ENCODE measurements at regions not wholly inside any gene's neighbourhood (a gene's known extent, or its start where the extent isn't known, plus 50 kb on each side); places are given as distances from the start of the nearest gene placed in this dataset.

- 89% methylated on average over 9 of the region's 9 CpGs for WGBS
- Histone ChIP-seq H3K4me3 (ENCODE audit: low read depth in 1 of 3, low read length in 3 of 3) (no peak overlapping the region), H3K36me3 (ENCODE audit: control insufficient read depth in 4 of 4, insufficient read depth in 3 of 4, low read depth in 1 of 4, low read length in 3 of 4) (no peaks in the 10 kb centered on the region), H3K9ac (ENCODE audit: low read depth in 1 of 2, low read length in 2 of 2) (no peak overlapping the region), H3K9me3 (ENCODE audit: control insufficient read depth in 4 of 4, low read length in 3 of 4) (no peaks in the 10 kb centered on the region), H3K27me3 (ENCODE audit: control insufficient read depth in 4 of 4, insufficient read depth in 4 of 4, low read length in 3 of 4) (no peaks in the 10 kb centered on the region), H3K4me1 (ENCODE audit: control insufficient read depth in 4 of 4, insufficient read depth in 4 of 4, low read length in 3 of 4) (no peaks in the 10 kb centered on the region), H3K27ac (ENCODE audit: low read depth in 1 of 2, low read length in 2 of 2) (no peak overlapping the region)
- DNase-seq (ENCODE audit: low spot score), result no peak
- no peak for TF ChIP-seq FOXA1 (IDR thresholded peaks at IDR 0.05)
- TF ChIP-seq HNF4A (conservative IDR thresholded peaks at IDR 0.05), result no peak
- no peak for TF ChIP-seq FOXA2 (IDR thresholded peaks at IDR 0.05)
- no peak for TF ChIP-seq TAF1 (conservative IDR thresholded peaks at IDR 0.05)
- TF ChIP-seq REST (IDR thresholded peaks at IDR 0.05), result no peak
- TF ChIP-seq MAX (IDR thresholded peaks at IDR 0.05), result no peak
- TF ChIP-seq RXRA (IDR thresholded peaks at IDR 0.05), result no peak
- TF ChIP-seq, protein P1, sequence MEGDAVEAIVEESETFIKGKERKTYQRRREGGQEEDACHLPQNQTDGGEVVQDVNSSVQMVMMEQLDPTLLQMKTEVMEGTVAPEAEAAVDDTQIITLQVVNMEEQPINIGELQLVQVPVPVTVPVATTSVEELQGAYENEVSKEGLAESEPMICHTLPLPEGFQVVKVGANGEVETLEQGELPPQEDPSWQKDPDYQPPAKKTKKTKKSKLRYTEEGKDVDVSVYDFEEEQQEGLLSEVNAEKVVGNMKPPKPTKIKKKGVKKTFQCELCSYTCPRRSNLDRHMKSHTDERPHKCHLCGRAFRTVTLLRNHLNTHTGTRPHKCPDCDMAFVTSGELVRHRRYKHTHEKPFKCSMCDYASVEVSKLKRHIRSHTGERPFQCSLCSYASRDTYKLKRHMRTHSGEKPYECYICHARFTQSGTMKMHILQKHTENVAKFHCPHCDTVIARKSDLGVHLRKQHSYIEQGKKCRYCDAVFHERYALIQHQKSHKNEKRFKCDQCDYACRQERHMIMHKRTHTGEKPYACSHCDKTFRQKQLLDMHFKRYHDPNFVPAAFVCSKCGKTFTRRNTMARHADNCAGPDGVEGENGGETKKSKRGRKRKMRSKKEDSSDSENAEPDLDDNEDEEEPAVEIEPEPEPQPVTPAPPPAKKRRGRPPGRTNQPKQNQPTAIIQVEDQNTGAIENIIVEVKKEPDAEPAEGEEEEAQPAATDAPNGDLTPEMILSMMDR (IDR thresholded peaks at IDR 0.05; ENCODE audit: low read depth, low read length, missing input control), result no peak
- TF ChIP-seq RAD21 (IDR thresholded peaks at IDR 0.05), result no peak
- TF ChIP-seq ZBTB33 (IDR thresholded peaks at IDR 0.05), result no peak
- no peak for TF ChIP-seq SP1 (IDR thresholded peaks at IDR 0.05)
- no peak for TF ChIP-seq JUND (IDR thresholded peaks at IDR 0.05)
- no peak for TF ChIP-seq EGR1 (IDR thresholded peaks at IDR 0.05; ENCODE audit: low read depth in 2 of 2)
- TF ChIP-seq HNF4G (IDR thresholded peaks at IDR 0.05), result no peak
- no peak for TF ChIP-seq ATF3 (IDR thresholded peaks at IDR 0.05)
These were observed 270.8 kb downstream of the OPA1 start for GRCh38 chr3:193863657-193864357.

DNA sequence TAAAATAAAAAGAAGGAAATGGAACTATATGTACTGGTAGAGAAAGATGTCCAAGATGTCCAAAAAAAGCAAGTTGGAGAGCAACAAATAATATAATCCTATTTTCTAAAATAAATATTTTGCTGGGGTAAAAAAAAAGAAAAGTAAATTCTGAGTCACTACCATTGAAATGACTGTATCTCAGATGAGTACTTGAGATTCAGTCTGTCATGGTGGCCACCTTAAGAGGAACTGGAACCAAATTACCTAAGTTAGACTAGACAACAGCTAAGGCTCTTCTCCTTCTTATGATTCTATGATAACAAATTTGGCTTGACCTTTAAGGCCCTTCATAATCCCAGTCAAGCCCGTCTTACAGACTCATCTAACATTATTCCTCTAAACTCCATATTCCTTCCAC lies 270.6 kb upstream of the HES1 start:
- no peaks in the 10 kb centered on the region for H3K9me3 ChIP-seq (ENCODE audit: control insufficient read depth in 4 of 4, low read length in 3 of 4)
- H3K4me3 ChIP-seq (ENCODE audit: low read depth in 1 of 3, low read length in 3 of 3), result no peak overlapping the region
- WGBS, result 91% methylated on average over 1 of the region's 1 CpG
- H3K9ac ChIP-seq (ENCODE audit: low read depth in 1 of 2, low read length in 2 of 2), result no peak overlapping the region
- H3K4me1 ChIP-seq (ENCODE audit: control insufficient read depth in 4 of 4, insufficient read depth in 4 of 4, low read length in 3 of 4), result no peaks in the 10 kb centered on the region
- H3K36me3 ChIP-seq (ENCODE audit: control insufficient read depth in 4 of 4, insufficient read depth in 3 of 4, low read depth in 1 of 4, low read length in 3 of 4), result no peaks in the 10 kb centered on the region
- no peak overlapping the region for H3K27ac ChIP-seq (ENCODE audit: low read depth in 1 of 2, low read length in 2 of 2)
- no peaks in the 10 kb centered on the region for H3K27me3 ChIP-seq (ENCODE audit: control insufficient read depth in 4 of 4, insufficient read depth in 4 of 4, low read length in 3 of 4)
- no peak for DNase-seq (ENCODE audit: low spot score)
- TF ChIP-seq RXRA (IDR thresholded peaks at IDR 0.05) (no peak), GABPA (IDR thresholded peaks at IDR 0.05 in 1 of 2, conservative IDR thresholded peaks at IDR 0.05 in 1 of 2) (no peak), SP1 (IDR thresholded peaks at IDR 0.05) (no peak), REST (IDR thresholded peaks at IDR 0.05) (no peak), RAD21 (IDR thresholded peaks at IDR 0.05) (no peak), ATF3 (IDR thresholded peaks at IDR 0.05) (no peak), MAX (IDR thresholded peaks at IDR 0.05) (no peak), TAF1 (conservative IDR thresholded peaks at IDR 0.05) (no peak)
- TF ChIP-seq, protein P1 (IDR thresholded peaks at IDR 0.05; ENCODE audit: low read depth, low read length, missing input control), result no peak

Data from liver (tissue), 8 donors.